H9 (cell line): ENCODE measurements at regions not wholly inside any gene's neighbourhood (a gene's known extent, or its start where the extent isn't known, plus 50 kb on each side); places are given as distances from the start of the nearest gene placed in this dataset.

Experiments
- DNase-seq: peaks from one replicate; pipeline ENCODE4 v3.0.0-alpha.2; 2017
- H2AFZ ChIP-seq: one replicate; pipeline ENCODE4 v1.6.1; 2013; ENCODE audit warnings: mild to moderate bottlenecking, low read length, control low read depth, moderate library complexity
- H2AK5ac ChIP-seq: 2 replicates; pipeline ENCODE4 v1.6.1; 2013; ENCODE audit warnings: low read length, control low read depth, mixed read lengths; ENCODE audit not compliant: insufficient read length
- H2BK120ac ChIP-seq: one replicate; pipeline ENCODE4 v1.6.1; 2013; ENCODE audit warnings: low read depth, mild to moderate bottlenecking, low read length, control low read depth, inconsistent platforms; ENCODE audit not compliant: poor library complexity, severe bottlenecking
- H2BK12ac ChIP-seq: 2 replicates; pipeline ENCODE4 v1.6.1; 2013; ENCODE audit warnings: low read length, control low read depth, mixed read lengths, low read depth; ENCODE audit not compliant: insufficient read length
- H2BK15ac ChIP-seq: 2 replicates; pipeline ENCODE4 v1.6.1; 2013; ENCODE audit warnings: low read depth, low read length, control low read depth
- H2BK20ac ChIP-seq: one replicate; pipeline ENCODE4 v1.6.1; 2013; ENCODE audit warnings: low read depth, mild to moderate bottlenecking, low read length, control low read depth, inconsistent platforms; ENCODE audit not compliant: poor library complexity, severe bottlenecking
- H2BK5ac ChIP-seq: 2 replicates; pipeline ENCODE4 v1.6.1; 2013; ENCODE audit warnings: low read length, control low read depth, mixed read lengths; ENCODE audit not compliant: insufficient read length
- H3K14ac ChIP-seq: 2 replicates; pipeline ENCODE4 v1.6.1; 2013; ENCODE audit warnings: low read length, control low read depth; ENCODE audit not compliant: insufficient read depth
- H3K18ac ChIP-seq: 2 replicates; pipeline ENCODE4 v1.6.1; 2013; ENCODE audit warnings: low read depth, mild to moderate bottlenecking, mixed read lengths, low read length, control low read depth; ENCODE audit not compliant: insufficient read length
- H3K23ac ChIP-seq: 2 replicates; pipeline ENCODE4 v1.6.1; 2013; ENCODE audit warnings: low read length, control low read depth, mixed read lengths, low read depth; ENCODE audit not compliant: insufficient read length
- H3K23me2 ChIP-seq: 2 replicates; pipeline ENCODE4 v1.6.1; 2013; ENCODE audit warnings: low read depth, mild to moderate bottlenecking, mixed read lengths, low read length, control low read depth; ENCODE audit not compliant: insufficient read length, poor library complexity, severe bottlenecking
- H3K27ac ChIP-seq: 2 replicates; pipeline ENCODE4 v1.5.1; 2013; ENCODE audit warnings: low read length, control low read depth, mixed read lengths, low read depth; ENCODE audit not compliant: insufficient read length
- H3K27me3 ChIP-seq: 2 replicates; pipeline ENCODE4 v1.6.1; 2013; ENCODE audit warnings: low read length, control low read depth, inconsistent platforms; ENCODE audit not compliant: insufficient read depth
- H3K4ac ChIP-seq: 2 replicates; pipeline ENCODE4 v1.6.1; 2013; ENCODE audit warnings: low read depth, mild to moderate bottlenecking, control low read depth, inconsistent platforms, low read length, moderate library complexity
- H3K4me1 ChIP-seq: 2 replicates; pipeline ENCODE4 v1.6.1; 2013; ENCODE audit warnings: low read length, control low read depth, inconsistent platforms; ENCODE audit not compliant: insufficient read depth
- H3K4me2 ChIP-seq: 2 replicates; pipeline ENCODE4 v1.6.1; 2013; ENCODE audit warnings: low read length, control low read depth, mixed read lengths; ENCODE audit not compliant: insufficient read length, insufficient read depth
- H3K56ac ChIP-seq: 2 replicates; pipeline ENCODE4 v1.6.1; 2013; ENCODE audit warnings: low read depth, mild to moderate bottlenecking, mixed read lengths, low read length, control low read depth; ENCODE audit not compliant: insufficient read length
- H3K79me1 ChIP-seq: 2 replicates; pipeline ENCODE4 v1.6.1; 2013; ENCODE audit warnings: low read depth, mild to moderate bottlenecking, moderate library complexity, low read length, control low read depth, inconsistent platforms; ENCODE audit not compliant: insufficient read depth, poor library complexity, severe bottlenecking
- H3K79me2 ChIP-seq: 2 replicates; pipeline ENCODE4 v1.6.1; 2013; ENCODE audit warnings: low read length, control low read depth, inconsistent platforms; ENCODE audit not compliant: insufficient read depth
- H3K9ac ChIP-seq: 2 replicates; pipeline ENCODE4 v1.6.1; 2013; ENCODE audit warnings: low read length, control low read depth, mixed read lengths; ENCODE audit not compliant: insufficient read length; ENCODE audit errors: extremely low read depth
- H3K9me3 ChIP-seq: one replicate; pipeline ENCODE4 v1.6.1; 2013; ENCODE audit warnings: low read depth, low read length, inconsistent platforms; ENCODE audit not compliant: control insufficient read depth
- H3T11ph ChIP-seq: one replicate; pipeline ENCODE4 v1.6.1; 2013; ENCODE audit warnings: mild to moderate bottlenecking, low read length, control low read depth, inconsistent platforms
- H4K20me1 ChIP-seq: one replicate; pipeline ENCODE4 v1.6.1; 2013; ENCODE audit not compliant: control insufficient read depth, insufficient read length, insufficient read depth
- H4K5ac ChIP-seq: 2 replicates; pipeline ENCODE4 v1.6.1; 2013; ENCODE audit warnings: low read depth, mild to moderate bottlenecking, mixed read lengths, low read length, control low read depth; ENCODE audit not compliant: insufficient read length
- H4K8ac ChIP-seq: replicated peaks from 2 replicates; pipeline ENCODE4 v1.6.1; 2013; ENCODE audit warnings: low read length, control low read depth, mixed read lengths, low read depth; ENCODE audit not compliant: insufficient read length
- H4K91ac ChIP-seq: 2 replicates; pipeline ENCODE4 v1.6.1; 2013; ENCODE audit warnings: low read depth, mild to moderate bottlenecking, moderate library complexity, mixed read lengths, low read length, control low read depth; ENCODE audit not compliant: insufficient read length
- H3K27ac Mint-ChIP-seq, 3 experiments: 2 replicates in 2 of 3; 3 replicates in 1 of 3; pipeline ENCODE4 v1.8.0; 2020 to 2021; ENCODE audit warnings: mixed read lengths in 3 of 3, mild to moderate bottlenecking in 1 of 3, moderate library complexity in 1 of 3
- H3K27me3 Mint-ChIP-seq: 2 replicates; pipeline ENCODE4 v1.8.0; 2021; ENCODE audit warnings: low read depth, mild to moderate bottlenecking, moderate library complexity, mixed read lengths
- H3K36me3 Mint-ChIP-seq, 3 experiments: 2 replicates in 2 of 3; 3 replicates in 1 of 3; pipeline ENCODE4 v1.8.0; 2020 to 2021; ENCODE audit warnings: low read depth in 3 of 3, mixed read lengths in 3 of 3; ENCODE audit not compliant: insufficient read depth in 1 of 3
- H3K4me1 Mint-ChIP-seq, 2 experiments: 2 replicates each; pipeline ENCODE4 v1.8.0; 2020; ENCODE audit warnings: mixed read lengths in 2 of 2
- H3K4me3 Mint-ChIP-seq, 2 experiments: 2 replicates in 1 of 2; 3 replicates in 1 of 2; pipeline ENCODE4 v1.8.0; 2020 to 2021; ENCODE audit warnings: mild to moderate bottlenecking in 2 of 2, mixed read lengths in 2 of 2, moderate library complexity in 1 of 2
- H3K9me3 Mint-ChIP-seq, 2 experiments: 2 replicates in 1 of 2; 3 replicates in 1 of 2; pipeline ENCODE4 v1.8.0; 2020; ENCODE audit warnings: mild to moderate bottlenecking in 2 of 2, mixed read lengths in 2 of 2, moderate library complexity in 1 of 2
- WGBS: extraction: QIAGEN DNeasy Blood & Tissue Kit; methylation state at CpG from one replicate; pipeline ENCODE4 v1.1.7; 2013; ENCODE audit warnings: missing lambda C conversion rate, low lambda C conversion rate, mixed read lengths; ENCODE audit not compliant: insufficient read length; ENCODE audit errors: extremely low coverage; 5-methylcytosine and 5-hydroxymethylcytosine counted together
- TF ChIP-seq, protein P1 (sequence below): fragments of 200-600 bp; sonication (generic); conservative IDR thresholded peaks from 3 replicates; pipeline ENCODE4 v1.8.0; 2021; ENCODE audit warnings: antibody characterized with exemption, mild to moderate bottlenecking

DNA sequence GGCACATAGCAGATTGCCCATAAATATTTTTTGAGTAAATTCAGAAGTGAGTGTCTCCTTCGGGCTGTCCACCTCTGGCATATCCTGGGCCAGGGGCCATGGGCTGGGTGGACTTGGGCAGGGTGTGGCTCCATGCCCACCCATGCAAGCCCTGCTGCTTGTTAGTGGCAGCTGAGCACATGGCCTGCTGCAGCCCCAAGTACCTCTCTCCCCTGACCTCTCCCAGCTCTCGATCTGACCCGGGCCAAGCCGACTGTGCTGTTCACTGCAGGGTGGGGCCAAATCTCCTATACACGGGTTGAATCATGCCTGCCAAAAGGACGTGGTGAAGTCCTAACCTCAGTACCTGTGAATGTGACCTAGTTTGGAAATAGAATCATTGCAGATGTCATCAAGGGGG is 132.5 kb upstream of the C1orf174 start:
- Histone ChIP-seq H2AK5ac (no peak overlapping the region), H2AFZ (no peak overlapping the region), H3K9ac (no peak overlapping the region), H3K56ac (no peak overlapping the region), H3K23ac (no peak overlapping the region), H3K79me2 (no peaks in the 10 kb centered on the region), H3K18ac (no peak overlapping the region), H3K27ac (no peak overlapping the region), H3K14ac (no peak overlapping the region), H4K5ac (no peak overlapping the region), H3K4ac (no peak overlapping the region), H3K4me2 (no peak overlapping the region), H3T11ph (no peak overlapping the region), H3K23me2 (no peaks in the 10 kb centered on the region), H2BK12ac (no peak overlapping the region), H4K91ac (no peak overlapping the region), H3K4me1 (peaks cover 5% of the 10 kb centered on the region; the same call in 1 of the 2 replicates), H2BK15ac (no peak overlapping the region), H4K20me1 (no peaks in the 10 kb centered on the region), H2BK120ac (no peak overlapping the region), H4K8ac (no peak overlapping the region), H2BK5ac (no peak overlapping the region), H3K79me1 (no peaks in the 10 kb centered on the region), H2BK20ac (no peak overlapping the region), H3K9me3 (no peaks in the 10 kb centered on the region), H3K27me3 (no peaks in the 10 kb centered on the region; the same call in 1 of the 2 replicates)
- Mint-ChIP-seq H3K27ac (peak overlapping the region in 1 of 3 experiments; percentile 37; a peak in 2 of 7 replicates), H3K4me1 (peaks cover 13 to 18% of the 10 kb centered on the region in 2 experiments), H3K4me3 (no peak overlapping the region), H3K36me3 (peaks cover 0 to 15% (median 5%) of the 10 kb centered on the region in 3 experiments; a peak in 5 of 7 replicates), H3K9me3 (peaks cover 7 to 9% of the 10 kb centered on the region in 2 experiments), H3K27me3 (peaks cover 6% of the 10 kb centered on the region)
- no peak for DNase-seq
- TF ChIP-seq, protein P1, sequence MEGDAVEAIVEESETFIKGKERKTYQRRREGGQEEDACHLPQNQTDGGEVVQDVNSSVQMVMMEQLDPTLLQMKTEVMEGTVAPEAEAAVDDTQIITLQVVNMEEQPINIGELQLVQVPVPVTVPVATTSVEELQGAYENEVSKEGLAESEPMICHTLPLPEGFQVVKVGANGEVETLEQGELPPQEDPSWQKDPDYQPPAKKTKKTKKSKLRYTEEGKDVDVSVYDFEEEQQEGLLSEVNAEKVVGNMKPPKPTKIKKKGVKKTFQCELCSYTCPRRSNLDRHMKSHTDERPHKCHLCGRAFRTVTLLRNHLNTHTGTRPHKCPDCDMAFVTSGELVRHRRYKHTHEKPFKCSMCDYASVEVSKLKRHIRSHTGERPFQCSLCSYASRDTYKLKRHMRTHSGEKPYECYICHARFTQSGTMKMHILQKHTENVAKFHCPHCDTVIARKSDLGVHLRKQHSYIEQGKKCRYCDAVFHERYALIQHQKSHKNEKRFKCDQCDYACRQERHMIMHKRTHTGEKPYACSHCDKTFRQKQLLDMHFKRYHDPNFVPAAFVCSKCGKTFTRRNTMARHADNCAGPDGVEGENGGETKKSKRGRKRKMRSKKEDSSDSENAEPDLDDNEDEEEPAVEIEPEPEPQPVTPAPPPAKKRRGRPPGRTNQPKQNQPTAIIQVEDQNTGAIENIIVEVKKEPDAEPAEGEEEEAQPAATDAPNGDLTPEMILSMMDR: no peak
- no CpG with 5 or more reads among the region's 6 CpGs for WGBS
